SK-N-SH (cell line): ENCODE measurements at regions not wholly inside any gene's neighbourhood (a gene's known extent, or its start where the extent isn't known, plus 50 kb on each side); places are given as distances from the start of the nearest gene placed in this dataset.

Experiments used
- CTCF ChIA-PET: fragments of 300-600, 350-600 bp; formaldehyde crosslinking; extraction: SDS; loops from one replicate; lab custom pipeline; 2021; lab: Yijun Ruan, JAX
- POLR2A ChIA-PET: fragments of 350-600 bp; sonication (Branson Sonifier 250); formaldehyde crosslinking; extraction: SDS; loops from one replicate; lab custom pipeline; 2020; ENCODE audit warnings: antibody characterized with exemption, inconsistent platforms; lab: Yijun Ruan, JAX
- DNase-seq: peaks from one replicate; pipeline ENCODE4 v3.0.0; 2012
- H2AFZ ChIP-seq: fragments of 200-600 bp; sonication (generic); 2 replicates; pipeline ENCODE4 v1.8.1; 2016; ENCODE audit warnings: antibody characterized with exemption, mild to moderate bottlenecking, low read depth
- H3F3A ChIP-seq: fragments of 200-600 bp; sonication (generic); replicated peaks from 2 replicates; pipeline ENCODE3; 2016; ENCODE audit warnings: antibody characterized with exemption, mild to moderate bottlenecking; ENCODE audit not compliant: insufficient read depth
- H3K27ac ChIP-seq, 2 experiments: fragments of 200-500 bp in 1 of 2; fragments of 200-600 bp in 1 of 2; sonication (Bioruptor generic) in 1 of 2; sonication (generic), shearing (Covaris generic) in 1 of 2; 2 replicates each; pipeline versions ENCODE4 v1.5.1 to v1.6.1; 2014 to 2016; ENCODE audit warnings: low read depth in 2 of 2, inconsistent platforms in 1 of 2, low read length in 1 of 2, mild to moderate bottlenecking in 1 of 2, mixed read lengths in 1 of 2
- H3K27me3 ChIP-seq: fragments of 200-600 bp; sonication (generic), shearing (Covaris generic); 2 replicates; pipeline ENCODE4 v1.6.1; 2016; ENCODE audit warnings: mixed run types; ENCODE audit not compliant: insufficient read depth
- H3K36me3 ChIP-seq, 2 experiments: fragments of 200-500 bp in 1 of 2; fragments of 200-600 bp in 1 of 2; sonication (Bioruptor generic) in 1 of 2; sonication (generic) in 1 of 2; replicated peaks in 1 of 2; 2 replicates each; pipeline versions ENCODE3 to v1.5.1; 2014 to 2016; ENCODE audit warnings: low read length in 1 of 2, mild to moderate bottlenecking in 1 of 2; ENCODE audit not compliant: insufficient read depth in 2 of 2, control insufficient read depth in 1 of 2
- H3K4me1 ChIP-seq, 2 experiments: fragments of 200-500 bp in 1 of 2; fragments of 200-600 bp in 1 of 2; sonication (Bioruptor generic) in 1 of 2; sonication (generic), shearing (Covaris generic) in 1 of 2; 2 replicates each; pipeline versions ENCODE4 v1.5.1 to v1.6.1; 2014 to 2016; ENCODE audit warnings: low read depth in 1 of 2, low read length in 1 of 2, mixed run types in 1 of 2; ENCODE audit not compliant: insufficient read depth in 2 of 2, control insufficient read depth in 1 of 2
- H3K4me2 ChIP-seq: fragments of 200-600 bp; sonication (generic), shearing (Covaris generic); 2 replicates; pipeline ENCODE4 v1.6.1; 2017; ENCODE audit warnings: mixed run types
- H3K4me3 ChIP-seq, 2 experiments: fragments of 200-500 bp in 1 of 2; fragments of 200-600 bp in 1 of 2; sonication (Bioruptor generic) in 1 of 2; sonication (generic), shearing (Covaris generic) in 1 of 2; 2 replicates each; pipeline versions ENCODE4 v1.5.1 to v1.8.1; 2014 to 2016; ENCODE audit warnings: low read depth in 2 of 2, inconsistent platforms in 1 of 2, low read length in 1 of 2, mild to moderate bottlenecking in 1 of 2, mixed read lengths in 1 of 2, moderate library complexity in 1 of 2
- H3K79me2 ChIP-seq: fragments of 200-600 bp; sonication (generic); 2 replicates; pipeline ENCODE4 v1.8.1; 2017; ENCODE audit warnings: mild to moderate bottlenecking; ENCODE audit not compliant: insufficient read depth
- H3K9ac ChIP-seq: fragments of 200-600 bp; sonication (generic); 2 replicates; pipeline ENCODE4 v1.6.1; 2017; ENCODE audit warnings: mixed run types
- H3K9me2 ChIP-seq: fragments of 200-600 bp; sonication (generic); 2 replicates; pipeline ENCODE4 v1.6.1; 2017; ENCODE audit warnings: mixed run types
- H3K9me3 ChIP-seq: fragments of 200-600 bp; sonication (generic); 2 replicates; pipeline ENCODE4 v1.6.1; 2017; ENCODE audit warnings: mixed run types, mild to moderate bottlenecking, moderate library complexity
- H4K20me1 ChIP-seq: fragments of 200-600 bp; sonication (generic); 2 replicates; pipeline ENCODE4 v1.6.1; 2017; ENCODE audit warnings: mild to moderate bottlenecking, mixed run types; ENCODE audit not compliant: insufficient read depth
- CHD2 ChIP-seq: fragments of 150-350 bp; IDR thresholded peaks from 2 replicates; pipeline ENCODE4 v1.6.1; 2018; ENCODE audit warnings: low read length; ENCODE audit not compliant: partially characterized antibody
- ELF1 ChIP-seq: IDR thresholded peaks from 2 replicates; pipeline ENCODE4 v1.4.0; 2012
- EP300 ChIP-seq, 2 experiments: IDR thresholded peaks; 2 replicates each; pipeline versions ENCODE4 v1.4.0 to v1.6.1; 2012; ENCODE audit warnings: borderline replicate concordance in 1 of 2, low read depth in 1 of 2, low read length in 1 of 2
- FOXJ3 ChIP-seq: sonication (generic); formaldehyde crosslinking; IDR thresholded peaks from 2 replicates; pipeline ENCODE4 v1.5.1; 2020; ENCODE audit warnings: mild to moderate bottlenecking, missing genetic modification reagents
- MXI1 ChIP-seq: IDR thresholded peaks from 2 replicates; pipeline ENCODE4 v1.6.1; 2012; ENCODE audit warnings: mild to moderate bottlenecking, low read depth, low read length, improper control_type of control experiment
- NFIC ChIP-seq: IDR thresholded peaks from 2 replicates; pipeline ENCODE4 v1.4.0; 2012; ENCODE audit warnings: borderline replicate concordance
- NRF1 ChIP-seq: IDR thresholded peaks from 2 replicates; pipeline ENCODE4 v1.6.1; 2012; ENCODE audit warnings: low read depth, mild to moderate bottlenecking, low read length
- POLR2AphosphoS5 ChIP-seq: IDR thresholded peaks from 2 replicates; pipeline ENCODE4 v1.6.1; 2012; ENCODE audit warnings: low read depth, low read length
- REST ChIP-seq: IDR thresholded peaks from 2 replicates; pipeline ENCODE4 v1.6.1; 2012; ENCODE audit warnings: mild to moderate bottlenecking, low read depth, low read length, moderate library complexity
- RFX5 ChIP-seq: IDR thresholded peaks from 2 replicates; pipeline ENCODE4 v1.6.1; 2012; ENCODE audit warnings: mild to moderate bottlenecking, improper control_type of control experiment, low read length
- SIN3A ChIP-seq: IDR thresholded peaks from 2 replicates; pipeline ENCODE4 v1.6.1; 2012; ENCODE audit warnings: low read depth, mild to moderate bottlenecking, low read length, moderate library complexity, borderline replicate concordance
- TCF12 ChIP-seq: IDR thresholded peaks from 2 replicates; pipeline ENCODE4 v1.4.0; 2012
- TEAD4 ChIP-seq: IDR thresholded peaks from 2 replicates; pipeline ENCODE4 v1.4.0; 2012; ENCODE audit warnings: mild to moderate bottlenecking, borderline replicate concordance; ENCODE audit not compliant: insufficient read depth
- WGBS: methylation state at CpG from one replicate; pipeline ENCODE4 v1.1.6; 2017; ENCODE audit warnings: low lambda C conversion rate; 5-methylcytosine and 5-hydroxymethylcytosine counted together
- TF ChIP-seq, protein P1 (sequence below): IDR thresholded peaks from 2 replicates; pipeline ENCODE4 v1.4.0; 2012; ENCODE audit warnings: low read depth

DNA sequence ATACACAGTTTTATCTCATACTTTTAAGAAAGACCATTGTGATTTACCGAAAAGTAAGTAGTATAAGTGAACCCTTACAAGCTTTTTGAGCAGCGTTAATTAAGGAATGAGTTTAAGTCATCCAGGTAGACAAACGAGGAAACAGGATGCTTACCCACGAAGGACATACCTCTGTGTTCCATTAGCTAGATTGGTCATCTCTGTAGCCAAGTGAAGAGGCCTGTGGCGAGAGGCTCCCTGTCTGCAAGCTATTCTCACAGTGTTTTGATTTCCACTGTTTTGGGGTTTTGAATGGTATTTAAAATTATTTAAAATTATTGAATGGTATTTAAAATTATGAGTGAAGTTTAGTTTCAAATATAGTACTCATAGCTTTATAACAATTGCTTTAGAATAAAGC lies 342.1 kb upstream of the RGS6 start:
- no peaks in the 10 kb centered on the region for H3K36me3 ChIP-seq
- no peak overlapping the region for H3K9ac ChIP-seq
- H3K9me3 ChIP-seq, result no peaks in the 10 kb centered on the region
- H3K79me2 ChIP-seq, result peaks cover 81% of the 10 kb centered on the region
- peaks cover 44 to 46% of the 10 kb centered on the region in 2 experiments for H3K4me1 ChIP-seq
- WGBS, result 73% methylated on average over 5 of the region's 5 CpGs
- H4K20me1 ChIP-seq, result no peaks in the 10 kb centered on the region
- no peaks in the 10 kb centered on the region for H3K27me3 ChIP-seq
- peak overlapping the region in 1 of 2 experiments; percentile 43; a peak in 1 of 4 replicates for H3K27ac ChIP-seq
- peak overlapping the region; percentile 19; the same call in 1 of the 2 replicates for H3K4me2 ChIP-seq
- H2AFZ ChIP-seq, result no peak overlapping the region
- no peaks in the 10 kb centered on the region for H3K9me2 ChIP-seq
- peaks cover 29% of the 10 kb centered on the region for H3F3A ChIP-seq
- H3K4me3 ChIP-seq, result peak overlapping the region; percentile 28 to 30; a peak in 3 of 4 replicates
- POLR2A ChIA-PET, result no interaction called here
- CTCF ChIA-PET, result interaction anchor here (0.9 to 1.6 kb wide), 2 partner anchors 14 to 50 kb away, joined by 3 to 4 read pairs; no protein-coding TSS in a partner anchor
- no peak for DNase-seq
- no peak for TF ChIP-seq CHD2
- TF ChIP-seq TEAD4, result no peak
- TF ChIP-seq REST, result no peak
- no peak for TF ChIP-seq MXI1

DNA sequence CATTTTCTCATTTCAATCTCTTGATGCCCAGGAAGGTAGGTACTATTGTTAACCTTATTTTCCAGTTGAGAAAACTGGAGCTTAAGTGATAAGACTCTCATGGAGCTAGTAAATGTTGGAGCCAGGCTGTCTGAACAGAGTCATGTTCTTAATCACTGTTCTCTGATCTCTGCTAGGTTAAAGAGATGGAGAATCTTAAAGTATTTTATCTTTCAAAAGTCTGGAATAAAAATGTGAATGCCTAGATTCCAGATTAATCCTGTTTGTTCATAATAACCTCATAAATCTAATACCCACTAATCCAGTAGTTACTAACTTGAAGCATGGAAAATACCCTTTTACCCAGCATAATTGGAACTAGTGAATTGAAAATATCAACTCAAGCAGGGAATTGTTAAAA lies 341.0 kb upstream of the RGS6 start:
- H3K9me3 ChIP-seq, result no peaks in the 10 kb centered on the region
- TF ChIP-seq, protein P1, sequence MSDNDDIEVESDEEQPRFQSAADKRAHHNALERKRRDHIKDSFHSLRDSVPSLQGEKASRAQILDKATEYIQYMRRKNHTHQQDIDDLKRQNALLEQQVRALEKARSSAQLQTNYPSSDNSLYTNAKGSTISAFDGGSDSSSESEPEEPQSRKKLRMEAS, result no peak
- no peak for TF ChIP-seq NRF1
- no peak for TF ChIP-seq ELF1
- no peak for TF ChIP-seq RFX5
- no peak for TF ChIP-seq POLR2AphosphoS5
- TF ChIP-seq EP300 (IDR thresholded peaks at IDR 0.05; ENCODE audit: borderline replicate concordance in 1 of 2, low read depth in 1 of 2, low read length in 1 of 2), result no peak
- no peak for TF ChIP-seq NFIC
- no peak for TF ChIP-seq FOXJ3 (CRISPR knock-in tag)
- TF ChIP-seq TCF12, result no peak
- no peak for TF ChIP-seq SIN3A
- TF ChIP-seq CHD2, result no peak
- TF ChIP-seq MXI1, result no peak
- no peak for TF ChIP-seq TEAD4
- TF ChIP-seq REST, result no peak
- no peaks in the 10 kb centered on the region for H3K36me3 ChIP-seq
- H3K79me2 ChIP-seq, result peaks cover 86% of the 10 kb centered on the region
- H3F3A ChIP-seq, result peaks cover 21% of the 10 kb centered on the region
- ChIA-PET POLR2A (no interaction called here), CTCF (interaction anchor here (1.2 to 1.6 kb wide), 2 partner anchors 15 to 269 kb away, joined by 3 to 4 read pairs; no protein-coding TSS in a partner anchor)
- no peak for DNase-seq
- H4K20me1 ChIP-seq, result no peaks in the 10 kb centered on the region
- H3K27ac ChIP-seq, result peak overlapping the region; percentile 55 to 61
- no peak overlapping the region for H2AFZ ChIP-seq
- H3K9me2 ChIP-seq, result no peaks in the 10 kb centered on the region
- H3K4me2 ChIP-seq, result peak overlapping the region; percentile 19; the same call in 1 of the 2 replicates
- H3K27me3 ChIP-seq, result no peaks in the 10 kb centered on the region
- H3K9ac ChIP-seq, result no peak overlapping the region
- peaks cover 42 to 53% of the 10 kb centered on the region in 2 experiments for H3K4me1 ChIP-seq
- no peak overlapping the region for H3K4me3 ChIP-seq
